OCI-LY3 (cell line): ENCODE measurements at regions not wholly inside any gene's neighbourhood (a gene's known extent, or its start where the extent isn't known, plus 50 kb on each side); places are given as distances from the start of the nearest gene placed in this dataset.
"Not testable (repeated sequence)": the region's sequence is repeated elsewhere in the genome, so short reads cannot be mapped to it uniquely, and the experiment has no call there.

Experiments
- EZH2phosphoT487 ChIP-seq: fragments of 200-600 bp; shearing (Covaris generic); IDR thresholded peaks from 2 replicates; pipeline ENCODE4 v1.6.1; 2018; ENCODE audit warnings: antibody characterized with exemption, mixed run types, low read depth
- TF ChIP-seq, protein P1 (sequence below): fragments of 200-600, 300-600 bp; sonication (generic); IDR thresholded peaks from 2 replicates; pipeline ENCODE4 v1.5.1; 2014; ENCODE audit warnings: antibody characterized with exemption, low read length, low read depth

DNA sequence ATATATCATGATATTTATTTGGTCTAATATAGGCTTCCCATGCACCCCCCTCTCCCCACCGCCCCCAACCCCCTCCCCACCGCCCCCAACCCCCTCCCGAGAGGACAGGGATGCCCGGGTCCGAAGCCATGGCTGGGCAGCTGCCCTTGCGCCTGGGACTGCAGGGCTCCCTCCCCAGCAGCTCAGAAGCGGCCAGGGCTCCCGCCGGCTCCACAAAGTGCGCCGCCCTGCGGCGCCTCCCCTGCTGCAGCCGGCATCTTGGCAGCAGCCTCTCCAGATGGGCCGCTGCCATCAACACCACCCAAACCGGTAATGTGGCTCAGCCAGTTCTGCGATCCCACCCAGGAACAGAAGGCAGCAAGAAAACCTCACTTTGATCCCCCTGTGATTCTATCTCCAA lies 389.4 kb downstream of the SPATA31A1 start:
- TF ChIP-seq, protein P1, sequence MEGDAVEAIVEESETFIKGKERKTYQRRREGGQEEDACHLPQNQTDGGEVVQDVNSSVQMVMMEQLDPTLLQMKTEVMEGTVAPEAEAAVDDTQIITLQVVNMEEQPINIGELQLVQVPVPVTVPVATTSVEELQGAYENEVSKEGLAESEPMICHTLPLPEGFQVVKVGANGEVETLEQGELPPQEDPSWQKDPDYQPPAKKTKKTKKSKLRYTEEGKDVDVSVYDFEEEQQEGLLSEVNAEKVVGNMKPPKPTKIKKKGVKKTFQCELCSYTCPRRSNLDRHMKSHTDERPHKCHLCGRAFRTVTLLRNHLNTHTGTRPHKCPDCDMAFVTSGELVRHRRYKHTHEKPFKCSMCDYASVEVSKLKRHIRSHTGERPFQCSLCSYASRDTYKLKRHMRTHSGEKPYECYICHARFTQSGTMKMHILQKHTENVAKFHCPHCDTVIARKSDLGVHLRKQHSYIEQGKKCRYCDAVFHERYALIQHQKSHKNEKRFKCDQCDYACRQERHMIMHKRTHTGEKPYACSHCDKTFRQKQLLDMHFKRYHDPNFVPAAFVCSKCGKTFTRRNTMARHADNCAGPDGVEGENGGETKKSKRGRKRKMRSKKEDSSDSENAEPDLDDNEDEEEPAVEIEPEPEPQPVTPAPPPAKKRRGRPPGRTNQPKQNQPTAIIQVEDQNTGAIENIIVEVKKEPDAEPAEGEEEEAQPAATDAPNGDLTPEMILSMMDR: not testable (repeated sequence)
- not testable (repeated sequence) for TF ChIP-seq EZH2phosphoT487
